Right atrium auricular region (tissue), 2 donors: ENCODE measurements at regions not wholly inside any gene's neighbourhood (a gene's known extent, or its start where the extent isn't known, plus 50 kb on each side); places are given as distances from the start of the nearest gene placed in this dataset.
"Not testable (repeated sequence)": the region's sequence is repeated elsewhere in the genome, so short reads cannot be mapped to it uniquely, and the experiment has no call there.

Experiments
- DNase-seq: peaks from one replicate; pipeline ENCODE4 v3.0.0-alpha.2; 2019; ENCODE audit warnings: low spot score
- H3K27ac ChIP-seq, 2 donors: fragments of 200-600 bp; sonication (generic); 1 replicate in 1 of 2; 2 replicates in 1 of 2; pipeline ENCODE4 v1.5.1; 2016 to 2019
- H3K27me3 ChIP-seq, 2 donors: fragments of 200-600 bp; sonication (generic); one replicate each; pipeline versions ENCODE4 v1.5.1 to v1.6.0; 2017 to 2019
- H3K36me3 ChIP-seq: fragments of 200-600 bp; sonication (generic); one replicate; pipeline ENCODE4 v1.5.1; 2016
- H3K4me1 ChIP-seq, 2 donors: fragments of 200-600 bp; sonication (generic); one replicate each; pipeline versions ENCODE4 v1.5.1 to v1.6.0; 2017 to 2019
- H3K4me3 ChIP-seq, 2 donors: fragments of 200-600 bp; sonication (generic); 1 replicate in 1 of 2; 2 replicates in 1 of 2; pipeline ENCODE4 v1.5.1; 2017 to 2019; ENCODE audit warnings: mild to moderate bottlenecking in 1 of 2, moderate library complexity in 1 of 2
- H3K9me3 ChIP-seq, 2 donors: fragments of 200-600 bp; sonication (generic); one replicate each; pipeline ENCODE4 v1.5.1; 2019
- TF ChIP-seq, protein P1 (sequence below), 2 donors: fragments of 200-600 bp; sonication (generic); IDR thresholded peaks; one replicate each; pipeline ENCODE4 v1.5.1; 2019; ENCODE audit warnings: antibody characterized with exemption in 2 of 2

GRCh38 chr4:92249541-92249940 lies 54.2 kb upstream of the GRID2 start:
- no peak overlapping the region for H3K27ac ChIP-seq
- H3K4me1 ChIP-seq = no peaks in the 10 kb centered on the region
- no peak overlapping the region for H3K4me3 ChIP-seq
- no peaks in the 10 kb centered on the region for H3K36me3 ChIP-seq
- peaks cover 0 to 4% of the 10 kb centered on the region in 2 donors for H3K9me3 ChIP-seq
- TF ChIP-seq, protein P1, sequence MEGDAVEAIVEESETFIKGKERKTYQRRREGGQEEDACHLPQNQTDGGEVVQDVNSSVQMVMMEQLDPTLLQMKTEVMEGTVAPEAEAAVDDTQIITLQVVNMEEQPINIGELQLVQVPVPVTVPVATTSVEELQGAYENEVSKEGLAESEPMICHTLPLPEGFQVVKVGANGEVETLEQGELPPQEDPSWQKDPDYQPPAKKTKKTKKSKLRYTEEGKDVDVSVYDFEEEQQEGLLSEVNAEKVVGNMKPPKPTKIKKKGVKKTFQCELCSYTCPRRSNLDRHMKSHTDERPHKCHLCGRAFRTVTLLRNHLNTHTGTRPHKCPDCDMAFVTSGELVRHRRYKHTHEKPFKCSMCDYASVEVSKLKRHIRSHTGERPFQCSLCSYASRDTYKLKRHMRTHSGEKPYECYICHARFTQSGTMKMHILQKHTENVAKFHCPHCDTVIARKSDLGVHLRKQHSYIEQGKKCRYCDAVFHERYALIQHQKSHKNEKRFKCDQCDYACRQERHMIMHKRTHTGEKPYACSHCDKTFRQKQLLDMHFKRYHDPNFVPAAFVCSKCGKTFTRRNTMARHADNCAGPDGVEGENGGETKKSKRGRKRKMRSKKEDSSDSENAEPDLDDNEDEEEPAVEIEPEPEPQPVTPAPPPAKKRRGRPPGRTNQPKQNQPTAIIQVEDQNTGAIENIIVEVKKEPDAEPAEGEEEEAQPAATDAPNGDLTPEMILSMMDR (IDR thresholded peaks at IDR 0.05) = no peak
- H3K27me3 ChIP-seq = no peaks in the 10 kb centered on the region
- DNase-seq = no peak

DNA sequence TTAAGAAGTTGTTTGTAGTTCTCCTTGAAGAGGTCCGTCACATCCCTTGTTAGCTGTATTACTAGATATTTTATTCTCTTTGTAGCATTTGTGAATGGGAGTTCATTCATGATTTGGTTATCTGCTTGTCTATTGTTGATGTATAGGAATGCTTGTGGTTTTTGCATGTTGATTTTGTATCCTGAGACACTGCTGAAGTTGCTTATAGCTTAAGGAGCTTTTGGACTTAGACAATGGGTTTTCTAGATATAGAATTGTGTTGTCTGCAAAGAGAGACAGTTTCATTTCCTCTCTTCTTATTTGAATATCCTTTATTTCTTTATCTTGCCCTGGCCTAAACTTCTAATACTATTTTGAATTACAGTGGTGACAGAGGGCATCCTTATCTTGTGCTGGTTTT lies 52.1 kb upstream of the GRID2 start:
- H3K9me3 ChIP-seq = peaks cover 0 to 8% of the 10 kb centered on the region in 2 donors

DNA sequence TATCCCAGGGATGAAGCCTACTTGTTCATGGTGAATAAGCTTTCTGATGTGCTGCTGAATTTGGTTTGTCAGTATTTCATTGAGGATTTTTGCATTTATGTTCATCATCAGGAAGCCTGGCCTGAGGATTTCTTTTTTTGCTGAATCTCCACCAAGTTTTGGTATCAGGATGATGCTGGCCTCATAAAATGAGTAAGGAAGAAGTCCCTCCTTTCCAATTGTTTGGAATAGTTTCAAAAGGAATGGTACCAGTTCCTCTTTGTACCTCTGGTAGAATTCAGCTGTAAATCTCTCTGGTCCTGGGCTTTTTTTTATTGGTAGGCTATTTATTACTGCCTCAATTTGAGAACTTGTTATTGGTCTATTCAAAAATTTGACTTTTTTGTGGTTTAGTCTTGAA lies 51.4 kb upstream of the GRID2 start:
- DNase-seq, H3K9me3 ChIP-seq, H3K27me3 ChIP-seq, H3K4me3 ChIP-seq, H3K36me3 ChIP-seq, H3K27ac ChIP-seq, H3K4me1 ChIP-seq: not testable (repeated sequence)

More for the DNA sequence above, 52.1 kb upstream of the GRID2 start:
- Histone ChIP-seq H3K27ac (no peak overlapping the region), H3K36me3 (no peaks in the 10 kb centered on the region), H3K4me3 (no peak overlapping the region), H3K27me3 (no peaks in the 10 kb centered on the region), H3K4me1 (no peaks in the 10 kb centered on the region)
- no peak for DNase-seq
- TF ChIP-seq, protein P1 (IDR thresholded peaks at IDR 0.05) = no peak

GRCh38 chr4:92252846-92253245 lies 50.9 kb upstream of the GRID2 start:
- Histone ChIP-seq H3K27ac (no peak overlapping the region), H3K9me3 (peaks cover 0 to 8% of the 10 kb centered on the region in 2 donors), H3K36me3 (no peaks in the 10 kb centered on the region), H3K4me3 (no peak overlapping the region), H3K4me1 (no peaks in the 10 kb centered on the region), H3K27me3 (no peaks in the 10 kb centered on the region)
- TF ChIP-seq, protein P1 (IDR thresholded peaks at IDR 0.05) = no peak
- DNase-seq = no peak

- H3K4me1 ChIP-seq = no peaks in the 10 kb centered on the region
- H3K4me3 ChIP-seq = no peak overlapping the region
- no peaks in the 10 kb centered on the region for H3K27me3 ChIP-seq
- no peak for DNase-seq
- H3K36me3 ChIP-seq = no peaks in the 10 kb centered on the region
- H3K27ac ChIP-seq = no peak overlapping the region
- TF ChIP-seq, protein P1 (IDR thresholded peaks at IDR 0.05) = no peak
- H3K9me3 ChIP-seq = peaks cover 0 to 8% of the 10 kb centered on the region in 2 donors
These were observed 50.2 kb upstream of the GRID2 start for GRCh38 chr4:92253550-92253949.
